ENCODE measurements at regions not wholly inside any gene's neighbourhood (a gene's known extent, or its start where the extent isn't known, plus 50 kb on each side); places are given as distances from the start of the nearest gene placed in this dataset.

DNA sequence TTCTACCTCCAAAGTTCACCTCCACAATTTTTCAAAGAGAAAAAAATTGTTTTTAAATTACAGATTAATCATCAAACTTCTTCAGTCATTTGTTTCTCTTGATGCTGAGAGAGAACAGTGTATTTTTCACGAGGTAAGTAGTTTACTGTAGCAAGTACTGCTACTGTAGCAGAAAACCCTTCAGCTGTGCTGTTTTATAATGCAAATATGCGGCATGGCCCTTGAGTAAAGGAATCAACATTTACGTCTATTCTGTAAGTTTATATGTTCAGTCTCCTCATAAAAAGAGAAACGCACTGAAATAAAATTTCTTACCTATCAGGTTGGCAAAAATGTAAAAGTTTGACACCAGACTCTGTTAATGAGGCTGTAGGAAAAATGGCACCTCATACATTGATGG is 399.0 kb downstream of the NKX6-1 start:
- H3K36me3 ChIP-seq (ENCODE audit: control insufficient read depth in 1 of 2, insufficient read depth in 2 of 2, low read length in 1 of 2) = no peaks in the 10 kb centered on the region
- no peak for DNase-seq
- no peak for ATAC-seq (ENCODE audit: low FRiP score)
- no peak overlapping the region for H3K4me3 ChIP-seq (ENCODE audit: low read length in 2 of 2)
- no peak overlapping the region for H3K27ac ChIP-seq (ENCODE audit: low read depth in 1 of 2, low read length in 2 of 2)
- H3K9me3 ChIP-seq (ENCODE audit: control insufficient read depth, low read length) = no peaks in the 10 kb centered on the region
- 48 to 49% methylated on average over 4 of the region's 4 CpGs for WGBS, 2 donors
- no peaks in the 10 kb centered on the region for H3K27me3 ChIP-seq (ENCODE audit: control insufficient read depth in 1 of 2, insufficient read depth in 2 of 2, low read length in 1 of 2)
- no peaks in the 10 kb centered on the region for H3K4me1 ChIP-seq (ENCODE audit: control insufficient read depth in 1 of 2, insufficient read depth in 2 of 2, low read length in 2 of 2)
- intact Hi-C loops (cut with DNase I) = no loop called here

DNA sequence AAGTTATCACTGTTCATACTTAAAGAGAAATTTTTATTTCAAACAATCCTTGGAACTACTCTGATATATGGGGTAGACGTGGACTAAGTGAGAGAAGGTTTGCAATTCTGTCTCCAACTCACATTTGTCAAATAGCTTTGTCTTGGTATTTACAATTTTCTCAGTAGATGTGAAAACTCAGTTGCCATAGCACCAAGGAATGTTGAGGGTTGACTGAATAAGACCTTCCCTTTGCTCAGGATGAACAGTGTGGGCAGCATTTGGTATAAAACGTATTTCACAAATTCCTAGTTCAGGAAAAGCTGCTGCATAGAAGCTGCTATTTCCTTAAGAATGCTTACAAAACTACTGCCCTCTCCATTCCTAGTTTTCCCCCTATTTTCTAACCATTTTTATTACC is 399.5 kb downstream of the NKX6-1 start:
- Histone ChIP-seq H3K27ac (ENCODE audit: low read depth in 1 of 2, low read length in 2 of 2) (no peak overlapping the region), H3K4me1 (ENCODE audit: control insufficient read depth in 1 of 2, insufficient read depth in 2 of 2, low read length in 2 of 2) (no peaks in the 10 kb centered on the region), H3K36me3 (ENCODE audit: control insufficient read depth in 1 of 2, insufficient read depth in 2 of 2, low read length in 1 of 2) (no peaks in the 10 kb centered on the region), H3K27me3 (ENCODE audit: control insufficient read depth in 1 of 2, insufficient read depth in 2 of 2, low read length in 1 of 2) (no peaks in the 10 kb centered on the region), H3K9me3 (ENCODE audit: control insufficient read depth, low read length) (no peaks in the 10 kb centered on the region), H3K4me3 (ENCODE audit: low read length in 2 of 2) (no peak overlapping the region)
- 5% methylated on average over 2 of the region's 2 CpGs for WGBS, 2 donors
- no peak for DNase-seq
- intact Hi-C loops (cut with DNase I) = no loop called here
- ATAC-seq (ENCODE audit: low FRiP score) = no peak

DNA sequence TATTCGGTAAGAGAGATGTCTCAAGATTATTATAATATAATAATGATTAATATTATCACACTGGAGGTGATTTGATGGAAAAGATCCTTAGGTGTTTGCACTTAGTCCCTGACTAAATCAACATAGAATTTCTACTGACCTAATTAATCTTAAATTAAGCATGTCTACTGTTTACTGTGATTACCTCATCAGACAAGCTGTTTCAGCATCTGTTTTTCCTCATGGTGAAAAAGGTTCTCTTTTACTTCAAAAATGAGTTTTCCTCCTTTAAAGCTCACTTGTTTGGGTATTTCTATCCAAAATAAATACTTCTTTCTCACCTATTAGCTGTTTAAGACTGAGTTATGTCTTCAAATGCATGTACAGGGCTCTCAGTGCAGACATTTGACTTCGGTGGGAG is 407.8 kb downstream of the NKX6-1 start:
- Histone ChIP-seq H3K36me3 (ENCODE audit: control insufficient read depth in 1 of 2, insufficient read depth in 2 of 2, low read length in 1 of 2) (no peaks in the 10 kb centered on the region), H3K27me3 (ENCODE audit: control insufficient read depth in 1 of 2, insufficient read depth in 2 of 2, low read length in 1 of 2) (no peaks in the 10 kb centered on the region), H3K4me3 (ENCODE audit: low read length in 2 of 2) (no peak overlapping the region), H3K9me3 (ENCODE audit: control insufficient read depth, low read length) (no peaks in the 10 kb centered on the region), H3K4me1 (ENCODE audit: control insufficient read depth in 1 of 2, insufficient read depth in 2 of 2, low read length in 2 of 2) (no peaks in the 10 kb centered on the region), H3K27ac (ENCODE audit: low read depth in 1 of 2, low read length in 2 of 2) (no peak overlapping the region)
- DNase-seq = no peak
- intact Hi-C loops (cut with DNase I) = no loop called here
- 33 to 46% methylated on average over 2 of the region's 2 CpGs for WGBS, 2 donors
- ATAC-seq (ENCODE audit: low FRiP score) = no peak

DNA sequence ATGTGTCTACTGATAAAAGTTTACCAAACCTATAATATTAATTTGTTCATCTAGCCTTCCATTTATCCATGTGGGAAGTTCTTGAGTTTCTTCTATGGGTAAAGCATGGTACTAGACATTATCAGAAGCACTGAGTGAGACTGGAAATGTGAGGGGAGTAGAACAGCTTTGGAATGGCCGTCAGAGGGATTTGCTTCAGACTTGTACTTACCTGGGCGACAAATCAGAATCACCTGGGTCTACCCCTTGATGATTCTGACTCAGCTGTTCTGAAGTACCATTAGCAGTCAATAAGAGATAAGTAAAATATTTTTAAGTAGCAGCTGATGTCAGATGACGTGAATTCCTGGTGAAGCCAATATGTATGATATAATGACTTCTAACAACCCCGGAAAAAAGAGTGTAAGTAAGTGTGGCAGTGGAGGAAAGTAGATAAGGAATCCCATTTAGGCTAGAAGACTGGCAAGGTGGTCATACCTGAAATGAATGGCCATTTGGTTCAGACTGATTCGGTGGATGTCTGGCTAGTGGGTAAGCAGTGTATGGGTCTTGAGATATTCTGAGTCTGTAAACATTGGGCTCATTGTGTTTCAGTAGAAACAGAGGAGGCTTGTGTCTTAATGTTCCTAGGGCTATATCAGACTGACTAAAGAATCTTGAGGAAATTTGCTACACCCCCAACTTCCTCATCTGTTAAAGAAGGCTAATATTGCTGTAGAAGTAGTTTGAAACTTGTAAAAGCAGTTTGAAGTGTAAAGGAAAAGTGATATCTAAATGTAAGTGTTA is 409.2 kb downstream of the NKX6-1 start:
- Histone ChIP-seq H3K4me1 (ENCODE audit: control insufficient read depth in 1 of 2, insufficient read depth in 2 of 2, low read length in 2 of 2) (no peaks in the 10 kb centered on the region), H3K9me3 (ENCODE audit: control insufficient read depth, low read length) (no peaks in the 10 kb centered on the region), H3K27me3 (ENCODE audit: control insufficient read depth in 1 of 2, insufficient read depth in 2 of 2, low read length in 1 of 2) (no peaks in the 10 kb centered on the region), H3K36me3 (ENCODE audit: control insufficient read depth in 1 of 2, insufficient read depth in 2 of 2, low read length in 1 of 2) (no peaks in the 10 kb centered on the region), H3K27ac (ENCODE audit: low read depth in 1 of 2, low read length in 2 of 2) (no peak overlapping the region), H3K4me3 (ENCODE audit: low read length in 2 of 2) (no peak overlapping the region)
- DNase-seq (no peak), ATAC-seq (ENCODE audit: low FRiP score) (no peak)
- WGBS, 2 donors = 73 to 76% methylated on average over 5 of the region's 5 CpGs
- intact Hi-C loops (cut with DNase I) = no loop called here

DNA sequence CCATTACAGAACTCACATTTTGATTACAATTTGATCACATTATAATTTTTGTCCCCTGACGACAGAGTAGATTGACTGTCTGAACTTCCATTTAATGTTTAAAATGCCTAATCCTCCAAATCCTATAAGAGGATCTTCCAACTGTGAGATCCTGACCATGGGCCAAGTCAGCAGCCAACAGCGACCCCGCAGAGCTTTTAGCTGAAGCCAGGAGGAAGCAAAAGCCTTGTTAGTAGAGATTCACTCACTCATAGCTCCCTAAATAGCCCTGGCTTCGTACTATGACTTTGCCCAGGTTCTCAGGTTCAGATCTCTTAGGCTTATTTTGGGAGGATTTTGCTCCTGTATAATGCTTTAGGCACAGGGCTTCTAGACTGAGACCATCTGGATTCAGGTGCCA is 413.1 kb downstream of the NKX6-1 start:
- intact Hi-C loops (cut with DNase I) = no loop called here

DNA sequence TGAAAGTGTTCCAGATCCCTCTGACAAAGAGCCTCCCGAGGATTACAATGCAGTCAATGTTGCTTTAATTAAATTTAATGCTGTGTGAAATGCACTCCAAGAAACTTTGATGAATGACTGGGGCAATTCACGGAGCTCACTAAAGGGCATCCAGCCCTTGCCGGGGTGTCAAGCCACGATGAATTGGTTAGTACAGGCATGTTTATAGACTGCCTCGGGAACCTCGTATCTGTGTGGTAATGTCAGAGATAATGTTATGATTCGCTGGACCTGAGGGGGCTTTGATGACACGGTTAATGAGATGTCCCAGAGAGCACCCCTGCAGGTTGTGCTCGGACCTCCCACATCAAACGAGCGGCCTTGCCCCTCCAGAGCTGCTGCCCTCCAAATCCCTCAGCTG is 428.8 kb downstream of the NKX6-1 start:
- Histone ChIP-seq H3K36me3 (ENCODE audit: control insufficient read depth in 1 of 2, insufficient read depth in 2 of 2, low read length in 1 of 2) (no peaks in the 10 kb centered on the region), H3K9me3 (ENCODE audit: control insufficient read depth, low read length) (no peaks in the 10 kb centered on the region), H3K27me3 (ENCODE audit: control insufficient read depth in 1 of 2, insufficient read depth in 2 of 2, low read length in 1 of 2) (no peaks in the 10 kb centered on the region), H3K4me1 (ENCODE audit: control insufficient read depth in 1 of 2, insufficient read depth in 2 of 2, low read length in 2 of 2) (no peaks in the 10 kb centered on the region), H3K27ac (ENCODE audit: low read depth in 1 of 2, low read length in 2 of 2) (no peak overlapping the region), H3K4me3 (ENCODE audit: low read length in 2 of 2) (no peak overlapping the region)
- no peak for ATAC-seq (ENCODE audit: low FRiP score)
- no peak for DNase-seq
- WGBS, 2 donors = 9 to 15% methylated on average over 11 of the region's 11 CpGs
- intact Hi-C loops (cut with DNase I) = no loop called here

More for the DNA sequence above, 413.1 kb downstream of the NKX6-1 start:
- no peaks in the 10 kb centered on the region for H3K4me1 ChIP-seq (ENCODE audit: control insufficient read depth in 1 of 2, insufficient read depth in 2 of 2, low read length in 2 of 2)
- H3K27ac ChIP-seq (ENCODE audit: low read depth in 1 of 2, low read length in 2 of 2) = no peak overlapping the region
- no peaks in the 10 kb centered on the region for H3K9me3 ChIP-seq (ENCODE audit: control insufficient read depth, low read length)
- WGBS, 2 donors = 75 to 78% methylated on average over 4 of the region's 4 CpGs
- H3K27me3 ChIP-seq (ENCODE audit: control insufficient read depth in 1 of 2, insufficient read depth in 2 of 2, low read length in 1 of 2) = no peaks in the 10 kb centered on the region
- DNase-seq (no peak), ATAC-seq (ENCODE audit: low FRiP score) (no peak)
- H3K36me3 ChIP-seq (ENCODE audit: control insufficient read depth in 1 of 2, insufficient read depth in 2 of 2, low read length in 1 of 2) = no peaks in the 10 kb centered on the region
- H3K4me3 ChIP-seq (ENCODE audit: low read length in 2 of 2) = no peak overlapping the region

DNA sequence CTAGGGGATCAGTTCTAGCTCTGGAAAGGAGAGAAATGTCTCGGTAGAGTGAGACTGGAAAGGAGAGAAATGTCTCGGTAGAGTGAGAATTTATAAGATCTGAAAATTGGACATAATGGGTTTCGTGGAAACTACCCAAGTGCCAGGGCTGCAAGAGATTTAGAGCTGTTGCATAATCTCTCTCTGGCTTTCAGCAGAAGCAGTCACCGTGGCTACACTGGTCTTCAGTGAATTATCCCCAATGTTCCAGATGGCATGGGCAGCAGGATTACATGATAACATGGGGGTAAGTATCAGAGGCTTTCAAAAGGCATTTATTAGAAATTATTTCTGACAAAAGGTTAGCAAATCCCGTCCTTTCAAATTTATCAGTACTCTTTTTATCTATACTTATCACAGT is 435.5 kb downstream of the NKX6-1 start:
- no peak overlapping the region for H3K4me3 ChIP-seq (ENCODE audit: low read length in 2 of 2)
- no peaks in the 10 kb centered on the region for H3K4me1 ChIP-seq (ENCODE audit: control insufficient read depth in 1 of 2, insufficient read depth in 2 of 2, low read length in 2 of 2)
- WGBS, 2 donors = 71 to 72% methylated on average over 5 of the region's 5 CpGs
- peaks cover 3% of the 10 kb centered on the region for H3K9me3 ChIP-seq (ENCODE audit: control insufficient read depth, low read length)
- H3K27me3 ChIP-seq (ENCODE audit: control insufficient read depth in 1 of 2, insufficient read depth in 2 of 2, low read length in 1 of 2) = peaks cover 0 to 2% of the 10 kb centered on the region in 2 donors
- no peaks in the 10 kb centered on the region for H3K36me3 ChIP-seq (ENCODE audit: control insufficient read depth in 1 of 2, insufficient read depth in 2 of 2, low read length in 1 of 2)
- no peak for DNase-seq
- ATAC-seq (ENCODE audit: low FRiP score) = no peak
- no peak overlapping the region for H3K27ac ChIP-seq (ENCODE audit: low read depth in 1 of 2, low read length in 2 of 2)
- intact Hi-C loops (cut with DNase I) = no loop called here

DNA sequence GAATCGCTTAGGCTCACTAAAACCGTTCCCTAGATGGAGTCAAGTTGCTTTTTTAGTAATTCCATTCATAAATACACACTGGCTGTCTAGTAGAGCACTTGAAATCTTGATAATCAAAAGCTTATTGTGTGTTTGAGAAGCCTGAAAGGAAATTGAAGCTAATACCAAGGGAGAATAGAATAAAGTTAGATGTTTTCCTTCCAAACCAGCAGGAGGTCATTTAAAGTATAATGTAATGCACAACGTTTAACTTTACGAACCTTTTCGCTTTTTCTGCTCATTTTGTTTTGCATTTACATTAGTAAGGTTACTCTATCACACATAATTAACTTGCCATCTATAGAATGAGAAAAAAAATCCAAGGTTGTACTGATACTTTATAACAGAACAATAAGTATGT is 440.9 kb downstream of the NKX6-1 start:
- Histone ChIP-seq H3K9me3 (ENCODE audit: control insufficient read depth, low read length) (peaks cover 3% of the 10 kb centered on the region), H3K4me3 (ENCODE audit: low read length in 2 of 2) (no peak overlapping the region), H3K4me1 (ENCODE audit: control insufficient read depth in 1 of 2, insufficient read depth in 2 of 2, low read length in 2 of 2) (no peaks in the 10 kb centered on the region), H3K27me3 (ENCODE audit: control insufficient read depth in 1 of 2, insufficient read depth in 2 of 2, low read length in 1 of 2) (peaks cover 0 to 2% of the 10 kb centered on the region in 2 donors), H3K36me3 (ENCODE audit: control insufficient read depth in 1 of 2, insufficient read depth in 2 of 2, low read length in 1 of 2) (no peaks in the 10 kb centered on the region), H3K27ac (ENCODE audit: low read depth in 1 of 2, low read length in 2 of 2) (no peak overlapping the region)
- no peak for DNase-seq
- intact Hi-C loops (cut with DNase I) = no loop called here
- 24 to 30% methylated on average over 5 of the region's 5 CpGs for WGBS, 2 donors
- no peak for ATAC-seq (ENCODE audit: low FRiP score)

DNA sequence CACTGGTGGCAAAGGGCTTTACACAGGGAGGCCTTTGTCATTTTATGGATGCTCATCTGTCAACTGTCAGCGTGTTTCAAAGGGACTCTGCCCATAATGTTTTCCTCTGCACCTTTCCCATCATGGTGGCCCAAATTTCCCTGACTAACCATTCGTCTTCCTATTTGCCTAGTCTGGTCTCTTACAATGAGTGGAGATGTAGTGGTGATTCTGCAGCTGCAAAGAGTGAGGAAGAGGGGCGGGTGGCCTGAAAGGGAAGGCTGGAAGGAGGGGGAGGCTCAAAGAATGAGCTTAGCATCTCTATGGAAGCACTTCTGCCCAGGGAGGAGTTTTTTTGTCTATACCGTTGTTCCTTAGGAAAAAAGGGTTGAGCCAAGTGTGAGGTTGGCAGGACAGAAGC is 447.5 kb downstream of the NKX6-1 start:
- intact Hi-C loops (cut with DNase I) = no loop called here
- no peaks in the 10 kb centered on the region for H3K27me3 ChIP-seq (ENCODE audit: control insufficient read depth in 1 of 2, insufficient read depth in 2 of 2, low read length in 1 of 2)
- 20 to 29% methylated on average over 4 of the region's 4 CpGs for WGBS, 2 donors
- H3K27ac ChIP-seq (ENCODE audit: low read depth in 1 of 2, low read length in 2 of 2) = no peak overlapping the region
- H3K4me1 ChIP-seq (ENCODE audit: control insufficient read depth in 1 of 2, insufficient read depth in 2 of 2, low read length in 2 of 2) = no peaks in the 10 kb centered on the region
- H3K4me3 ChIP-seq (ENCODE audit: low read length in 2 of 2) = no peak overlapping the region
- no peaks in the 10 kb centered on the region for H3K9me3 ChIP-seq (ENCODE audit: control insufficient read depth, low read length)
- H3K36me3 ChIP-seq (ENCODE audit: control insufficient read depth in 1 of 2, insufficient read depth in 2 of 2, low read length in 1 of 2) = no peaks in the 10 kb centered on the region
- ATAC-seq (ENCODE audit: low FRiP score) (no peak), DNase-seq (no peak)

Measured in aorta (tissue), 5 donors.